DMS 273 (cell line): ENCODE measurements at regions not wholly inside any gene's neighbourhood (a gene's known extent, or its start where the extent isn't known, plus 50 kb on each side); places are given as distances from the start of the nearest gene placed in this dataset.

Experiments used
- DNase-seq: peaks from one replicate; lab custom pipeline; 2025; ENCODE audit not compliant: unreplicated experiment; lab: John Stamatoyannopoulos, UW

DNA sequence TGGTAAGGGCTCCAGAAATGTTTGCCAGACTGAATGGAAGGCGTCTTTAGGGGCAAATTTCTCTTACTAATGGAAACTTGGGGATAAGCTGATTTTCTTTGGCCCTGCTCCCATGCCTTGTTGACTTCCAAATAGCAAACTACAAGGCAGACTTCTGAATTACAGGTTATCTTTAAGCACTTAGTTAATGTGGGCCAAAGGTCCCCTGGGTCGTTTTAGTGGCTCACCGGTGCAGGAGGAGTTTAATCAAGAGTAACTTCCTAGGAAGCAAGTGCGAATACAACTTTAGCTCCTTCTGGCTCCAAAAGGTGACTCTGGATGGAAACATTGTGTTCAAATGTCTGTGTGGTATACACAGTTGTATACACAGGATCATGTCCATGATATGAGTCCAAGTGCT is 323.6 kb downstream of the SLITRK2 start:
- no peak for DNase-seq

DNA sequence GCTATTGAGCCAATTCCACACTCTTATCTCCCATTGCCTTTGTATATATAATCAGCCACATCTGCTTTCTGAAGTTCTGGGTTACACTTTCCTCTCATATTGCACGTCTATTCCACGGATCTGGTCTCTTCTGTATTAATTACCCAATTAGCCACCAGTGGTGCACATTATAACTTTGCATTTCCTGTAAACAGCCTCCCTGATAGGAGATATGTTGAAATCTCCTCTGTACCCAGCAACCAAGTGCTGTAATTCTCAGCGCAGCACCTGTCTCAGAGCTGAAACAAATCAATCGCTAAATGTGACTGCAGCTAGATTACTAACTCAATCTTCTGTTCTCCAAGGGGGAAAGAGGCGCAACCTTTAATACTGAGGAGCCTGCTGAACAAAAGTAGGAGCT is 326.4 kb downstream of the SLITRK2 start:
- peak; percentile 20 for DNase-seq

DNA sequence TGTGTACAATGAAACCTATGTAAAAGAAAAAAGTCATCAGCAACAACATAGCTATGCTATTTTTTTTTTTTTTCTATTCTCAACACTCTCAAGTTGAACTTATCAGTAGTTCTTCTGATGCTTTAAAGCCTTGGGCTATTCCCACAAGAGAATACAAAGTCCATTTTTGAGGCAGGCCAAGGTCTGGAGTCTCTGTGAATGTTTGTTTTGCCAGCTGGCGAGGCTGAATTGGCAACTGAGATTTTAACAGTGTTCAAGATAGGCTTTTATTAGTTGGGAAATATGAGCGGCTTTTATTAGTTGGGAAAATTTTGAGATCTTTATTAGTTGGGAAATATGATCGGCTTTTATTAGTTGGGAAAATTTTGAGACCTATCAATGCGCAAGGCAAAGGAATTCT is 336.6 kb downstream of the SLITRK2 start:
- no peak for DNase-seq

GRCh38 chrX:146160443-146161203 is 343.0 kb downstream of the SLITRK2 start:
- DNase-seq: no peak

DNA sequence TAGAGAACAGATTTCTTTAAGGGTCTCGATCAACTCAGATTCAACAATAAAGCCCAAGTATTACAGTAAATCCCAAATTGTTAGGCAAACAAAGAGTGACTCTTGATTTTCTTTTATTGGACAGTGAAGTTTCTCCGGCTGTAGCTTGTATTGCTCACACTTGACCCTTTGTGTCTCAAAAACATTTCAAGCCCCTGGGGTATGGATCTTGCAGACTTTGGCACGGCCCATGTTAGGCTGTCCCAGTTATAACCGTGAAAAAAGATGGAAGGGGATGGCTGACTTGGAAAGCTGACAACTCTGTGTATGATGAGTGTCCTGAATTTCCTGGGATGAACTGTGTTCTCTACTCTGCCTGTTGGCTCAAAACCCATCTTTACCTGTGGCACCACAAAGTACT is 356.1 kb downstream of the SLITRK2 start:
- DNase-seq: no peak

DNA sequence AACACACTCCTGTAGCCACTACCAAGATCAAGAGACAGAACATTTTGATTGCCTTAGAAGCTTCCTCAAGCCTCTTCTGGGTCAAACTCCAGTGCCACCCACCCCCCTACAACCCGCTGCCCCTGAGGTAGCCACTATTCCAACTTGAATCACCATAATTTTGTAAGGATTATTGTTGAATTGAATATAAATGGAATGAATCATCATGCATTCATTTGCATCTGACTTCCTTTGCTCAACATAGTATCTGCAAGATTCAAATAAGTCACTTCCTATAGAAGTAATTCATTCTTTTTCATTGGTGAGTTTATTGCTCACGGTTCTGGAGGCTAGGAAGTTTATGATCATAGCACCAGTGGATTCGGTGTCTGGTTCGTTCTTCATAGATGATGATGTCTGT is 364.2 kb downstream of the SLITRK2 start:
- DNase-seq: no peak

- DNase-seq: peak; percentile 86
Observed at GRCh38 chrX:146186540-146186939, 368.9 kb downstream of the SLITRK2 start.

DNA sequence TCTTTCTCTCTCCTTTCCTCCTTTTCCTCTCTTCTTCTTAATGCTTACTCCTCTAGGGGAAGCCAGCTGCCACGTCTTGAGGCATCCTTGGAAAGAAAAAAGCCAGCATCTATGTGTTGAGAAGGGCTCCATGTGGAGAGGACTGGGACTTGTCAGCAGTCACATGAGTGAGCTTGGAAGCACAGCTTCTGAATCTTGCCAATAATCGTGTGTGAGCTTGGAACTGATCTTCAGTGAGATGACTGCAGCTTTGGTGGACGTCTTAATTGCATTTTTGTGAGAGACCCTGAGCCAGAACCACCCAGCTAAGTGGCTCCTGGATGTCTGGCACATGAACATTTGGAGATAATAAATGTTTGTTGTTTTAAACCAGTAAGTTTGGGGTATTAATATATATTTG is 371.7 kb downstream of the SLITRK2 start:
- peak; percentile 3 for DNase-seq

- DNase-seq: no peak
Observed at GRCh38 chrX:146208821-146209220, 391.2 kb downstream of the SLITRK2 start.

- peak; percentile 66 for DNase-seq
Observed at GRCh38 chrX:146224442-146224841, 406.8 kb downstream of the SLITRK2 start.

- DNase-seq: no peak
Observed at GRCh38 chrX:146238173-146238572, 420.5 kb downstream of the SLITRK2 start.

DNA sequence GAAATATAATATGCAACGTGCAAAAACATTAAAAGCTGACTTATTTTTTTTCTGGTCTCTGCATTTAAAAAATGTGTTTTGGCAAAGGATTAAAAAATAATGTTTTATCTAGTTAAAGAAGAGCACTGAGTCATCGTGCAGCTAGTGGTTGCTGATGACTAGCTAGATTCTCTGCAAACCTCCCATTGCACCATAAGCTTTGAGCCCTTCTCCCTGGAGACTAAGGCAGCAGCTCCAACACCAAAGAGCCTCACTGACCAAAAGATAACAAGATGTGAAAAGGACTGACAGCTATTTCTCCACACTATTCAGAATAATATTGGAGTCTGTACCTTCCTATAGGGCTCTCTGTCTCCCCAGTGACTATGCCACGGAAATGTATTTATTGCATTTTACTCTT is 424.3 kb downstream of the SLITRK2 start:
- DNase-seq: no peak

DNA sequence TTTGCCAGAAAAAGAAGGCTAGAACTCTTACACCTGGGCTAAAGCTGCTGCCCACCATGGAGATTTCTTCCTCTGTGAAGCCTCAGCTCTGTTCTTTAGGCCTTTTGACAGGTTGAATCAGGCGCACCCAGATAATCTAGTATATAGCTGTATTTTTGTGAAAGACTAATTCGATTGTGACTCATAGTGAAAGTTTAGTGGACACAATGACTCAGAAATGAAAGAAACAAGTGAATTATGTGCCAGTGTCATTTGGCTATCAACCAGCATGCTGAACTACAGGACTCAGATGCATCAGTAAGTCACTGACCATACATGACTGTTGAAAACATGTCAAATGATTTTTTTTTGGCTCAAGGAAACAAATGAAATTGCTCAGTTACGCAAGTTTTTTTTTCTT is 425.4 kb downstream of the SLITRK2 start:
- no peak for DNase-seq

- no peak for DNase-seq
Observed at GRCh38 chrX:146259207-146259606, 441.6 kb downstream of the SLITRK2 start.

GRCh38 chrX:146264763-146265375 is 447.2 kb downstream of the SLITRK2 start:
- DNase-seq: peak; percentile 96

- peak; percentile 49 for DNase-seq
Observed at GRCh38 chrX:146278381-146278780, 460.8 kb downstream of the SLITRK2 start.
